ENCODE measurements at regions not wholly inside any gene's neighbourhood (a gene's known extent, or its start where the extent isn't known, plus 50 kb on each side); places are given as distances from the start of the nearest gene placed in this dataset.

DNA sequence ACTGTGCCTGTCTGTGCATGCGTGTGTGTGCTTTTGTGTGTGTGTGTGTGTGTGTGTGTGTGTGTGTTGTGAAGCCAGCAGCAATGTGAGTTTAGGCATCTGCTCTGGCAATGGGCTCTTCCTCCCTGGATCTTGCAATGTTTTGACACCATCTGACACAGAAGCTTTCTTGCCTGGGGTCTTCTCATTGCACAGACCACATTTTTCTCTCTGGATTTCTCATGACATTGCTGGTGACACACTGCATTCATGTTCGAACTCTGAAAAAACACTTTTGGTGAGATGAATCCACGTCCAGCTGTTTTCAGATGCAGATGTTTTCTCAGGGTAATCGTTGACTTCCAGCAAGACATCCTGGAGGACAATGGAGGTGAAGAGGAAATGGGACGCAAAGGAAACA lies 63.0 kb upstream of the FZD8 start:
- H3K4me3 ChIP-seq (ENCODE audit: low read depth, low read length) = no peak overlapping the region
- TF ChIP-seq, protein P1, sequence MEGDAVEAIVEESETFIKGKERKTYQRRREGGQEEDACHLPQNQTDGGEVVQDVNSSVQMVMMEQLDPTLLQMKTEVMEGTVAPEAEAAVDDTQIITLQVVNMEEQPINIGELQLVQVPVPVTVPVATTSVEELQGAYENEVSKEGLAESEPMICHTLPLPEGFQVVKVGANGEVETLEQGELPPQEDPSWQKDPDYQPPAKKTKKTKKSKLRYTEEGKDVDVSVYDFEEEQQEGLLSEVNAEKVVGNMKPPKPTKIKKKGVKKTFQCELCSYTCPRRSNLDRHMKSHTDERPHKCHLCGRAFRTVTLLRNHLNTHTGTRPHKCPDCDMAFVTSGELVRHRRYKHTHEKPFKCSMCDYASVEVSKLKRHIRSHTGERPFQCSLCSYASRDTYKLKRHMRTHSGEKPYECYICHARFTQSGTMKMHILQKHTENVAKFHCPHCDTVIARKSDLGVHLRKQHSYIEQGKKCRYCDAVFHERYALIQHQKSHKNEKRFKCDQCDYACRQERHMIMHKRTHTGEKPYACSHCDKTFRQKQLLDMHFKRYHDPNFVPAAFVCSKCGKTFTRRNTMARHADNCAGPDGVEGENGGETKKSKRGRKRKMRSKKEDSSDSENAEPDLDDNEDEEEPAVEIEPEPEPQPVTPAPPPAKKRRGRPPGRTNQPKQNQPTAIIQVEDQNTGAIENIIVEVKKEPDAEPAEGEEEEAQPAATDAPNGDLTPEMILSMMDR (IDR thresholded peaks at IDR 0.05; ENCODE audit: borderline replicate concordance, insufficient read depth, low read depth, low read length) = no peak

DNA sequence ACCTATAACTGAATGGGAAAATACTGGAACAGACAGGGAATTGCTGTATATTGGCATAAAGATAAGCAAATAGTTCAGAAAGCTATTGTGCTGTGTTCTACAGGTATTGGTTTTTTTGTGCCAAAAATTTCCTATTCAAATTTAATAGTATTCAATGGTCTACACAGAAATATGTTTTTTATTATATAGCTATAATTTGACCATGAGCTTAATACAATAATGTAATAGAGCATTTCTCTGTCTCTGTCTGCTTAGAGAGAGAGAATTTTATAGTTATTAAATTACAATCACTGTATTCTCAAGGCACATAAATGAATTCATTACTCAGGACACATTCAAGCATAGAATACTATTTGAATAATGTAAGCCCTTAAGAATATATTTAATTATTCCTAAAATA lies 62.3 kb upstream of the FZD8 start:
- no peak overlapping the region for H3K4me3 ChIP-seq (ENCODE audit: low read depth, low read length)
- TF ChIP-seq, protein P1 (IDR thresholded peaks at IDR 0.05; ENCODE audit: borderline replicate concordance, insufficient read depth, low read depth, low read length) = no peak

DNA sequence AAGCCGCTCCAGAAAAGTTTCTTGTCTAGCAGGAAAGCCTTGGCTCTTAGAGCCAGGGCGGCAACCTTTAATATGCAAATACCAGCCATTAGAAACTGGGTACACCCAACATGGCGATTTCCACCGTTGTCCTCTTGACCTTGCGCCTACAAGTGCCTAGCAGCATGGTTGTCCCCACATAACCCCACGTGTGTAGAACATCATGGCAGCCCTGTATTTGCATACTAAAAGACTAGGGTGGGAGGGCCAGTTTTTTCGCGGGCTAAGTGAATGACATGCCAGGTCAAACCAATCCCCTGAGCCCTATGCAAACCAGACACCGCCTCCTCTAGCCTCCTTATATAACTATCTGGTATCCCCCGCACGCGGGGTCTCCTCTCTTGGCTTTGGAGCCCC lies 58.4 kb upstream of the FZD8 start:
- TF ChIP-seq, protein P1 (IDR thresholded peaks at IDR 0.05; ENCODE audit: borderline replicate concordance, insufficient read depth, low read depth, low read length) = no peak
- no peak overlapping the region for H3K4me3 ChIP-seq (ENCODE audit: low read depth, low read length)

DNA sequence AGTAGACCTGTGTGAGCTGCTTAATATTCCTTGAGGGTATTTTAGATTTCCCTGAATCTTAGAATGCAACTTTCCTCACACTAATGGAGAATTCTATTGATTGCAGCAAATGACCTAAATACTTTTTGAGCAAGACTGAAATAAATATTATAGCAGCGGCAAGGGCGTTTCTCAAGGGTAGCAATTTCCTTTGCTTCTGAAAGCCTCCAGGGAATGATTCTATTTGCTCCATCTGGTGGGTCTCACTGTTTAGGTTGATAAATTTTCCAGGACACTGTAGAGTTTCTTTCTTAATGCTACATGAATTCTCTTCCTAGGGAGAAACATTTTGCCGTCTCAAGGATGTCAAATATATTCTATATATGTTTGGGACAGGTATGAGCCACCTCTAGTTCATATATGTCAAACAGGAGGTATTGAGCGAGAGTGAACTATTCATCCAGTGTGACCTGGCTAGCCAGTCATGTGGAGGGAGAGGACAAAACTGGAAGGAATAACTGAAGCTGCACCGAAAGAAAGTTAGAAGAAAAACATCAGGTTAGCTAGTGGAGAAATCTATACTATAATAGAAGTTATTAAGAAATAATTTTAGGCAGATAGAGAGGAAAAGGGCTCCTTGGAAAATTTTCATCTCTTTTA lies 57.9 kb upstream of the FZD8 start:
- H3K4me3 ChIP-seq (ENCODE audit: low read depth, low read length) = no peak overlapping the region
- TF ChIP-seq, protein P1 (IDR thresholded peaks at IDR 0.05; ENCODE audit: borderline replicate concordance, insufficient read depth, low read depth, low read length) = no peak

DNA sequence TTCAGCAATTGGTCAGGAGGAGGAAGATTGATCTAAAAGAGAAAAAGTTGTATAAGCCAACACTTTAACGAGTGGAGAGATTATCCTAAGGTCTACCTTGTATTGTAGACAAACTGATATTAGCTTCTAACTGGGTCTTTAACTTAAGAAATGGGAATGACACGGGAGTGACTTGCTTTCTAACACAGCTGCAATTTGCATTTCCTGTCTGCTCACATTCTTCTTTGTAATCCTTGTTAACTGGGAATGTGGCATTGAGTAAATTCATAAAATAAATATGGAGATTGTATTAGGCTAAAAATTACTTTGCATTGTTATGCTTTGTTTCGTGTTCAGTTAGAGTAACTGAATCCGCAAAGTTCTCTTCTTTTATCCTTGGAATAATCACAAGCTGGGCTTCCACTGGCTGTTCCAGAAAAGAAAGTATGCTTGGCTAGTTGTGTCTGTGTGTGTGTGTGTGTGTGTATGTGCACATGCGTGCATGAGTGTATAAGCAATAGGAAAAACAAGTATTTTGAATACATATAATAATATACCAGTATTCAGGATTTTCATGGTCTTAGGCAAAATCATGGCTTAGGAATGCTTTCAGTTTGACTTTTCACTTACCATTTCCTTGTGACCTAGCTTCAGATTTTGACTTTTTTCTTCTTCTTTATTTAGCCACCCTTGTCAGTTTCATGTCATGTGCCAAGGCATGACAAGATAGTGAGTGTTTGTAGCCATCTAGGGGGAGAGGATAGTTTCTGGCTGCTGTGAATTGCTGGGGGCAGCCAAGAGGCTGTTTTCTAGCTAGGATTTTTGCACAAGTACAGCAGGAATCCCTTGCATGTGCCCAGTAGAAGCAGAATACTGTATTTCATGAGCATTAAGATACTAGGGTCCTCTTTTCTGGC lies 54.5 kb upstream of the FZD8 start:
- H3K4me3 ChIP-seq (ENCODE audit: low read depth, low read length) = no peak overlapping the region
- TF ChIP-seq, protein P1 (IDR thresholded peaks at IDR 0.05; ENCODE audit: borderline replicate concordance, insufficient read depth, low read depth, low read length) = no peak

DNA sequence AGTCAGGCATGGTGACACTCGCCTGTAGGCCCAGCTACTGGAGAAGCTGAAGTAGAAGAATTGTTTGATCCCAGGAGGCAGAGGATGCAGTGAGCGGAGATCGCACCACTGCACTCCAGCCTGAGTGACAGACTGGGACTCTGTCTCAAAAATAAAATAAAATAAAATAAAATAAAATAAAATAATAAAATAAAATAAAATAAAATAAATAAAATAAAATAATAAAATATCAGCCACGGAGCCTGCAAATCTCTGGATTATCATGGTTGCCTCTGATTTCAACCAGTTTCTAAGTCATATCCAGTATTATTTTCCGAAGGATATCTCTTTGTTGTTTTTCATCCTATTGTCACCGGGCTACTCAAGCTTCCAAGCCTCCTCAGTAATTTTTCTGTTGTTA lies 51.7 kb upstream of the FZD8 start:
- TF ChIP-seq, protein P1 (IDR thresholded peaks at IDR 0.05; ENCODE audit: borderline replicate concordance, insufficient read depth, low read depth, low read length) = no peak

More for the DNA sequence above, 51.7 kb upstream of the FZD8 start:
- H3K4me3 ChIP-seq (ENCODE audit: low read depth, low read length) = no peak overlapping the region

Data from GM12875 (cell line).